ENCODE measurements at regions not wholly inside any gene's neighbourhood (a gene's known extent, or its start where the extent isn't known, plus 50 kb on each side); places are given as distances from the start of the nearest gene placed in this dataset.

- TF ChIP-seq ZNF565 (CRISPR knock-in tag; conservative IDR thresholded peaks at IDR 0.05; ENCODE audit: low read depth) (no peak), ESRRG (CRISPR knock-in tag; IDR thresholded peaks at IDR 0.05) (no peak), CSDC2 (CRISPR knock-in tag; IDR thresholded peaks at IDR 0.05) (no peak), POU6F1 (CRISPR knock-in tag; IDR thresholded peaks at IDR 0.05; ENCODE audit: borderline replicate concordance, low read depth) (no peak), PATZ1 (CRISPR knock-in tag; IDR thresholded peaks at IDR 0.05; ENCODE audit: borderline replicate concordance) (no peak), CSRNP3 (CRISPR knock-in tag; IDR thresholded peaks at IDR 0.05) (no peak)
Measured at GRCh38 chr12:83779526-83779925, 1092.8 kb downstream of the TMTC2 start.

All from SK-N-SH treated with all-trans-retinoic acid at 6 μM for 48 hours (cell line).